ENCODE measurements at regions not wholly inside any gene's neighbourhood (a gene's known extent, or its start where the extent isn't known, plus 50 kb on each side); places are given as distances from the start of the nearest gene placed in this dataset.

GRCh38 chr7:438361-438760 is 81.3 kb downstream of the PDGFA start:
- no peak for DNase-seq (ENCODE audit: low spot score)

DNA sequence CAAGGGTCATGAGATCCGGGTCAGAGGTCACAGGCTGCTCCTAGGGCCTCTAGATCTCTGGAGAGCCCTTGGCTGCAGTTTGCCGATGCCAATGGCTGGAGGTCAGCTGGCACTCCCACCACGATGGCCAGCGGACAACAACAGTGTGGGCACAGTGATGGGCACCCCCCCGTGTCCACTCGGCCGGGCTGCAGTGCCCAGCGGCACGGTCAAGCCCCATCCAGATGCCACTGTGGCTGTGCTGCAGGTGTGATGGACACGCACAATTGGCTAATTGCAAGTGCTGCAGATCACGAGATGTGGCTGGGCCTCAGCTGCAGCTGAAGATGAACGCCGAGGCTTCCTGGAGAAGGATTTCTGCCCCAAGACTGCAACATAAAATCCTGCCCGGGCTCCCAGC is 80.7 kb downstream of the PDGFA start:
- DNase-seq (ENCODE audit: low spot score): no peak

- DNase-seq (ENCODE audit: low spot score): no peak
Observed at GRCh38 chr7:440059-440749, 79.4 kb downstream of the PDGFA start.

DNA sequence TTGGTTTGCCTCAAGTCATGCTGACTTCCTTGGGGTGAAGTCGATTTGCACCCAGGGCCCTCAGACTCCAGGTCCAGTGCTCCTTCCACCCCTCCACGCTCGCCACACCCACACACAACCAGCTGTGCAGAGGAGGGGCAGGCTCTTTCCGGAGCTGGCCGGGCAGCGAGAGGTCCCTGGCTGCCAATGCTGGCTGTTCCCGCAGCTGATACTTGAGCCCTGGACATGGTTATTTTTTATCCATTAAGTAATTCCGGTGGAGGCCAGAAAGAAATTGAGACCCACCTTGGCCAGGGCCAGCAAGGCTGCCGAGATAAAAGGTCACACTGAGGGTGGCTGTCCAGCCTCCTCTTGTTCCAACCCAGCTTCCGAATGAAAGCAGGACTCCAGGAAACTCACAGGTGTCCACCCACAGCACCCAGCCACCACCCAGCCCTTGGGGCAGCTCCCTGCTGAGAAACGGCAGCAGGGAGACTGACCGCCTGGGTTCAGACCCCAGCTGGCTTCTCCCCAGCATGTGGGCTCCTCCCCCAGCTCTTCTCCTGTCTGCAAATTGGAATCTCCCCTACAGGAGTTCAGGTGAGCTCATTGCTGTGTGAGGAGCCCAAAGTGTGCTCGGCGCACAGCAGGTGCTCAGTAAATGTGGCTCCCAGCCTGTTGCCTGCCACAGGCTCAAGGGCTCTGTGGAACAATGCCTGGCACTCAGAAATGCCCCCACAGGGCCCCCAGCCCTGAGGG is 77.8 kb downstream of the PDGFA start:
- no peak for DNase-seq (ENCODE audit: low spot score)

GRCh38 chr7:442457-442856 is 77.2 kb downstream of the PDGFA start:
- no peak for DNase-seq (ENCODE audit: low spot score)

DNA sequence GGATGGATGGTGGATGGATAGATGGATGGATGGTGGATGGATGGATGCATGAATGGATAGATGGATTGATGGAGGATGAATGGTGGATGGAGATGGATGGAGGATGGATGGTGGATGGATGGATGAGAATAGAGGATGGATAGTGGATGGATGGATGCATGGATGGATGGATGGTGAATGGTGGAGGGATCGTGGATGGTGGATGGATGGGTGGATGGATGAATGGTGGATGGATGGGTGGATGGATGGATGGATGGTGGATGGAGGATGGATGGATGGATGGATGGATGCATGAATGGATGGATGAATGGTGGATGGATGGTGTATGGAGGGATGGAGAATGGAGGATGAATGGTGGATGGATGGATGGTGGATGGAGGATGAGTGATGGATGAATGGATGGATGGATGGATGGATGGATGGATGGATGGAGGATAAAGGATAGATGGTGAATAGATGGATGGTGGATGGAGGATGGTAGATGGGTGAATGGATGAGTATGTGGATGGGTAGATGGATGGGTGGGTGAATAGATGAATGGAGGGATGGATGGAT is 76.3 kb downstream of the PDGFA start:
- DNase-seq (ENCODE audit: low spot score): no peak

DNA sequence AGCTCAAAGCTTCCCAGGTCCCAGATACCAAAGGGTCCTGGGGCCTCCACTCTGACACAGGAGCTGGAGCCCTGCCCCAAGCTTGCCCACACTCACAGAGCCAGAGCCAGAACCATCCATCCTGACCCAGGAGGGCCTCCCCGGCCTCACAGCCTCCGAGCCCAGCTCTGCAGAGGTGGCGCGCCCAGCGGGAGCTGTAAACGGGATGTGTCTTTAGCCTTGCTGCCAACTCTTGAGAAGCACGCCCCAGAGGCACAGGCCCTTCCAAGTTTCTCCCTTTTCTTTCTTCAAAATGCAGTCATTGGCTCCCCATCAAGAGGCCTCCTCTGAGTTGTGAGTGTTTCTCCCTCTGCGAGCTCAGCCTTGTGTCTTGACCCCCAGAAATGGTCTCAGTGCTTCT is 75.0 kb downstream of the PDGFA start:
- no peak for DNase-seq (ENCODE audit: low spot score)

GRCh38 chr7:445020-445419 is 74.6 kb downstream of the PDGFA start:
- DNase-seq (ENCODE audit: low spot score): no peak

GRCh38 chr7:445563-446288 is 73.9 kb downstream of the PDGFA start:
- no peak for DNase-seq (ENCODE audit: low spot score)

GRCh38 chr7:446289-446935 is 73.2 kb downstream of the PDGFA start:
- no peak for DNase-seq (ENCODE audit: low spot score)

Measured in ureter (tissue), 1 donor.